ENCODE measurements at regions not wholly inside any gene's neighbourhood (a gene's known extent, or its start where the extent isn't known, plus 50 kb on each side); places are given as distances from the start of the nearest gene placed in this dataset.

DNA sequence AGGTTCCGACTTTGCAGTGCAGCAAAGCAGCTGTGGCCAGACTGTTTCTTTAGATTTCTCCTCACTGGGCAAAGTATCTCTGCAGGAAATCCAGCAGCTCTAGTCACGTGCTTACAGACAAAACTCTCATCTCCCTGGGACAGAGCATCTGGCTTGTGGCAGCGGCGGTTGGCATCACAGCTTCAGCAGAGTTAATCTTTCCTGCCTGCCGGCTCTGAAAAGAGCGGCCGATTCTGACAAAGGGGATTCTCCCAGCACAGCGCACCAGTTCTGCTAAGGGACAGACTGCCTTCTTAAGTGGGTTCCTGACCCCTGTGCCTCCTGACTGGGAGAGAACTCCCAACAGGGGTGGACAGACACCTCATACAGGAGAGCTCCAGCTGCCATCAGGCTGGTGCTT lies 1357.3 kb upstream of the TENM4 start:
- in situ Hi-C loops (cut with HindIII; ENCODE audit: low pct_ligation_motif_present, low sequenced_read_pairs): no loop called here
- TF ChIP-seq CTCF (IDR thresholded peaks at IDR 0.05; ENCODE audit: low read depth, low read length, missing control alignments): no peak

GRCh38 chr11:80783561-80783960 lies 1342.7 kb upstream of the TENM4 start:
- in situ Hi-C loops (cut with HindIII; ENCODE audit: low pct_ligation_motif_present, low sequenced_read_pairs): no loop called here
- H3K27ac ChIP-seq: no peak overlapping the region
- no peak for TF ChIP-seq CTCF (IDR thresholded peaks at IDR 0.05; ENCODE audit: low read depth, low read length, missing control alignments)
- H3K27me3 ChIP-seq (replicated peaks): no peaks in the 10 kb centered on the region
- no peak for DNase-seq
- no peaks in the 10 kb centered on the region for H3K36me3 ChIP-seq (replicated peaks)
- H3K4me3 ChIP-seq (ENCODE audit: low read depth, low read length): no peak overlapping the region

More for the DNA sequence above, 1357.3 kb upstream of the TENM4 start:
- Histone ChIP-seq H3K4me3 (ENCODE audit: low read depth, low read length) (no peak overlapping the region), H3K27ac (no peak overlapping the region), H3K36me3 (replicated peaks) (no peaks in the 10 kb centered on the region), H3K27me3 (replicated peaks) (no peaks in the 10 kb centered on the region)
- no peak for DNase-seq

DNA sequence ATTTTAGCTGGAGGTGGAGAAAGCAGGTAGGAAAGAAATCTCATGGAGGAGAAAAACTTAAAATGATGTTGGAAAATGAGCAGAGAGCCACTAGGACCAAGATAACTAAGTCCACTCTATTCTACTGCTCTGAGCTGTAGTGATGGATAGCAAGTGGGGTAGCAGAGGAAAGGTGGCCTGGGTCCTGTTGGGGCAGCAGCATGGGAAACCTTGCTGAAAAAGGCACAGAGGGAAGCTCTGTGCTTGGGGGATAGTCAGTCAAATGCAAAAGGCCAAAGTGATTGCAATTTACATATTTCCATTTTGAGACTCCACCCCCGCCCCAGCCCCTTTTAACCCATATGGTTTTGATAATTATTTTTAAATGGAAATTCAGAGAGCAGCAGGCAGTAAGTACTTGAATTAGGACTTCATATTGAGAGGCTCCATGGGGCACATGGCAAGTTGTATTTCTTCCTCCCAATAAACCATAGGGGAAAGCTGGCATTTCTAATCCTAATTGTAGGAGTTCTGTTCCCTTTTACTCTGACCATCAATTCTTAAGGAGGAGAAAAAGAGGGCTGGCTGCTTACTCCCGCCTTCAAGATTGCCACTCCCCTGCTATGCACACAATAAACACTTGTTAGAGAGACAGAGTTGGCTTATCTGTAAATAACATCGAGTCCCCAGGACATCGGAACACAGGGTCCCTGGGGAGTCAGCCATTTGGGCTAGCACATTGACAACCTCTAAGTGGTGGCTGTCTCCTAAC lies 1341.5 kb upstream of the TENM4 start:
- H3K4me3 ChIP-seq (ENCODE audit: low read depth, low read length): no peak overlapping the region
- no peaks in the 10 kb centered on the region for H3K27me3 ChIP-seq (replicated peaks)
- H3K36me3 ChIP-seq (replicated peaks): no peaks in the 10 kb centered on the region
- no peak for DNase-seq
- no peak for TF ChIP-seq CTCF (IDR thresholded peaks at IDR 0.05; ENCODE audit: low read depth, low read length, missing control alignments)
- no peak overlapping the region for H3K27ac ChIP-seq
- in situ Hi-C loops (cut with HindIII; ENCODE audit: low pct_ligation_motif_present, low sequenced_read_pairs): no loop called here

- no peak for DNase-seq
These were observed 1339.2 kb upstream of the TENM4 start for GRCh38 chr11:80779905-80780605.

DNA sequence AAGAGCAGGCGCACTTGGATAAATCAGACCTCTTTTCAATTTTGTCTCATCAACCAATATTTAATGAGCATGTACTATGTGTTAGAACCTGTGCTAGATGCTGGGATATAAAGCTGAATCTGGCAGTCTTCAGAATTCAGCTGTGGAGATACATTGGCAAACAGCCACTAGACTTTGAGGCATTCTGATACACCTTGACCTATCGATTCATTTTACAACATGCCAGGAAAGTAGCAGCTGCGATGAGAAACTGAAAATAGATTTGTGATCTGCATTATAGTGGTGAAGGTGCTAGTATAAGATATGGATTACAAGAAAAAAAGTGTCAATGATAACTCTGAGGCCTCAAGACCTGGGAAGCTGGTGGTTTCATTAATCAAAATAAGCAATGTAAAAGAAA lies 1338.1 kb upstream of the TENM4 start:
- in situ Hi-C loops (cut with HindIII; ENCODE audit: low pct_ligation_motif_present, low sequenced_read_pairs): no loop called here
- H3K27ac ChIP-seq: no peak overlapping the region
- H3K27me3 ChIP-seq (replicated peaks): no peaks in the 10 kb centered on the region
- no peak for DNase-seq
- no peak overlapping the region for H3K4me3 ChIP-seq (ENCODE audit: low read depth, low read length)
- TF ChIP-seq CTCF (IDR thresholded peaks at IDR 0.05; ENCODE audit: low read depth, low read length, missing control alignments): no peak
- H3K36me3 ChIP-seq (replicated peaks): no peaks in the 10 kb centered on the region

More at GRCh38 chr11:80779905-80780605, 1339.2 kb upstream of the TENM4 start:
- Histone ChIP-seq H3K4me3 (ENCODE audit: low read depth, low read length) (no peak overlapping the region), H3K27me3 (replicated peaks) (no peaks in the 10 kb centered on the region), H3K36me3 (replicated peaks) (no peaks in the 10 kb centered on the region), H3K27ac (no peak overlapping the region)
- no peak for TF ChIP-seq CTCF (IDR thresholded peaks at IDR 0.05; ENCODE audit: low read depth, low read length, missing control alignments)
- in situ Hi-C loops (cut with HindIII; ENCODE audit: low pct_ligation_motif_present, low sequenced_read_pairs): no loop called here

All from brain microvascular endothelial cell (primary cell).